C4-2B (cell line): ENCODE measurements at regions not wholly inside any gene's neighbourhood (a gene's known extent, or its start where the extent isn't known, plus 50 kb on each side); places are given as distances from the start of the nearest gene placed in this dataset.

Experiments used
- H3K27ac ChIP-seq: fragments of 450-650 bp; 2 replicates; pipeline ENCODE4 v1.5.1; 2017
- CTCF ChIP-seq: fragments of 450-650 bp; conservative IDR thresholded peaks from 2 replicates; pipeline ENCODE4 v1.5.1; 2017; ENCODE audit warnings: mild to moderate bottlenecking
- ZFX ChIP-seq: fragments of 450-650 bp; IDR thresholded peaks from 2 replicates; pipeline ENCODE4 v1.6.1; 2017

- no peak overlapping the region for H3K27ac ChIP-seq
Observed at GRCh38 chr1:65728504-65728903, 64.2 kb upstream of the PDE4B start.

GRCh38 chr1:65729259-65729658 lies 63.4 kb upstream of the PDE4B start:
- no peak for TF ChIP-seq ZFX
- no peak for TF ChIP-seq CTCF
- H3K27ac ChIP-seq: no peak overlapping the region

More at GRCh38 chr1:65728504-65728903, 64.2 kb upstream of the PDE4B start:
- TF ChIP-seq ZFX (no peak), CTCF (no peak)

- no peak overlapping the region for H3K27ac ChIP-seq
- TF ChIP-seq CTCF (no peak), ZFX (no peak)
Observed at GRCh38 chr1:65734979-65735378, 57.7 kb upstream of the PDE4B start.

DNA sequence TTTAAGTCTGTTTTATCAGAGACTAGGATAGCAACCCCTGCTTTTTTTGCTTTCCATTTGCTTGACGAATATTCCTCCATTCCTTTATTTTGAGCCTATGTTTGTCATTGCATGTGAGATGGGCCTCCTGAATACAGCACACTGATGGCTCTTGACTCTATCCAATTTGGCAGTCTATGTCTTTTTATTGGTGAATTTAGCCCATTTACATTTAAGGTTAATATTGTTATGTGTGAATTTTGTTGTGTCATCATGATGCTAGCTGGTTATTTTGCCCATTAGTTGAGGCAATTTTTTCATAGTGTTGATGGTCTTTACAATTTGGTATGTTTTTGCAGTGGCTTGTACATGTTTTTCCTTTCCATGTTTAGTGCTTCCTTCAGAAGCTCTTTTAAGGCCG lies 50.7 kb upstream of the PDE4B start:
- no peak for TF ChIP-seq CTCF
- TF ChIP-seq ZFX: no peak
- no peak overlapping the region for H3K27ac ChIP-seq
